MCF 10A (cell line): ENCODE measurements at regions not wholly inside any gene's neighbourhood (a gene's known extent, or its start where the extent isn't known, plus 50 kb on each side); places are given as distances from the start of the nearest gene placed in this dataset.
"Not testable (repeated sequence)": the region's sequence is repeated elsewhere in the genome, so short reads cannot be mapped to it uniquely, and the experiment has no call there.

Source experiments
- BruUV-seq: library from RNA; stranded (reverse); fragments of 400-500 nt; replicated peaks from 2 replicates; lab custom pipeline; 2021; lab: Mats Ljungman, UMichigan
- CTCF ChIA-PET: fragments of 300-600 bp; sonication (Branson Sonifier 250); formaldehyde crosslinking; extraction: SDS; loops from one replicate; lab custom pipeline; 2021; ENCODE audit warnings: antibody characterized with exemption, inconsistent platforms; lab: Yijun Ruan, JAX
- POLR2A ChIA-PET: fragments of 300-600, 350-650 bp; sonication (Branson Sonifier 250); formaldehyde crosslinking; extraction: SDS; loops from one replicate; lab custom pipeline; 2020; ENCODE audit warnings: antibody characterized with exemption, inconsistent platforms; lab: Yijun Ruan, JAX
- DNase-seq: peaks from one replicate; pipeline ENCODE4 v3.0.0-alpha.2; 2018; ENCODE audit not compliant: unreplicated experiment
- H3K27ac Mint-ChIP-seq: one replicate; pipeline ENCODE4 v1.8.0; 2022; ENCODE audit warnings: mild to moderate bottlenecking, low read depth, mixed read lengths; ENCODE audit not compliant: unreplicated experiment
- H3K27me3 Mint-ChIP-seq: one replicate; pipeline ENCODE4 v1.8.0; 2022; ENCODE audit warnings: mixed read lengths; ENCODE audit not compliant: insufficient read depth, unreplicated experiment
- H3K36me3 Mint-ChIP-seq: one replicate; pipeline ENCODE4 v1.8.0; 2022; ENCODE audit warnings: mild to moderate bottlenecking, moderate library complexity, mixed read lengths; ENCODE audit not compliant: insufficient read depth, unreplicated experiment
- H3K4me1 Mint-ChIP-seq: one replicate; pipeline ENCODE4 v1.8.0; 2022; ENCODE audit warnings: mixed read lengths; ENCODE audit not compliant: insufficient read depth, unreplicated experiment
- H3K4me3 Mint-ChIP-seq: one replicate; pipeline ENCODE4 v1.8.0; 2022; ENCODE audit warnings: mild to moderate bottlenecking, moderate library complexity, mixed read lengths; ENCODE audit not compliant: unreplicated experiment
- H3K9me3 Mint-ChIP-seq: one replicate; pipeline ENCODE4 v1.8.0; 2022; ENCODE audit warnings: mixed read lengths; ENCODE audit not compliant: unreplicated experiment
- CTCF ChIP-seq: fragments of 200-600 bp; IDR thresholded peaks from one replicate; pipeline ENCODE4 v1.8.0; 2022; ENCODE audit warnings: antibody characterized with exemption, mild to moderate bottlenecking; ENCODE audit not compliant: unreplicated experiment
- intact Hi-C: fragments of 100-400 bp; cut with micrococcal nuclease; formaldehyde crosslinking; loops from 2 replicates; pipeline ENCODE4 v1.14.1; 2022

- no peak overlapping the region for H3K4me3 Mint-ChIP-seq
- BruUV-seq, result no TSS peak
- POLR2A ChIA-PET, result no interaction called here
- no peaks in the 10 kb centered on the region for H3K9me3 Mint-ChIP-seq
- intact Hi-C loops, result no loop called here
- H3K36me3 Mint-ChIP-seq, result no peaks in the 10 kb centered on the region
- peak; percentile 41 for DNase-seq
- H3K27ac Mint-ChIP-seq, result no peak overlapping the region
- CTCF ChIA-PET, result interaction anchor here (0.7 to 2.2 kb wide), 6 partner anchors 8 to 247 kb away, joined by 3 to 12 read pairs (median 4); no protein-coding TSS in a partner anchor
- peak; percentile 13 for TF ChIP-seq CTCF
- peaks cover 41% of the 10 kb centered on the region for H3K27me3 Mint-ChIP-seq
- H3K4me1 Mint-ChIP-seq, result peaks cover 6% of the 10 kb centered on the region
These were observed 413.6 kb upstream of the ADAMTSL1 start for GRCh38 chr9:18060269-18060934.

GRCh38 chr9:18061332-18061731, 412.6 kb upstream of the ADAMTSL1 start:
- ChIA-PET POLR2A (no interaction called here), CTCF (interaction anchor here (0.7 to 2.2 kb wide), 7 partner anchors 9 to 444 kb away, joined by 3 to 12 read pairs (median 4); no protein-coding TSS in a partner anchor)
- TF ChIP-seq CTCF, result no peak
- Mint-ChIP-seq H3K4me3 (no peak overlapping the region), H3K27me3 (peaks cover 44% of the 10 kb centered on the region), H3K9me3 (no peaks in the 10 kb centered on the region), H3K27ac (no peak overlapping the region), H3K4me1 (peaks cover 6% of the 10 kb centered on the region), H3K36me3 (no peaks in the 10 kb centered on the region)
- intact Hi-C loops, result no loop called here
- no peak for DNase-seq
- BruUV-seq, result no TSS peak

GRCh38 chr9:18061856-18062255, 412.1 kb upstream of the ADAMTSL1 start:
- no TSS peak for BruUV-seq
- Mint-ChIP-seq H3K4me1 (peaks cover 6% of the 10 kb centered on the region), H3K9me3 (no peaks in the 10 kb centered on the region), H3K36me3 (no peaks in the 10 kb centered on the region), H3K4me3 (no peak overlapping the region), H3K27me3 (peaks cover 44% of the 10 kb centered on the region), H3K27ac (no peak overlapping the region)
- peak; percentile 11 for DNase-seq
- CTCF ChIA-PET, result interaction anchor here (0.9 to 2.2 kb wide), 5 partner anchors 9 to 445 kb away, joined by 3 to 12 read pairs (median 4); no protein-coding TSS in a partner anchor
- POLR2A ChIA-PET, result no interaction called here
- TF ChIP-seq CTCF, result no peak
- intact Hi-C loops, result no loop called here

- Mint-ChIP-seq H3K36me3 (no peaks in the 10 kb centered on the region), H3K27ac (no peak overlapping the region), H3K9me3 (no peaks in the 10 kb centered on the region), H3K27me3 (peaks cover 28% of the 10 kb centered on the region), H3K4me3 (no peak overlapping the region), H3K4me1 (peaks cover 4% of the 10 kb centered on the region)
- no peak for TF ChIP-seq CTCF
- no TSS peak for BruUV-seq
- ChIA-PET CTCF (interaction anchor here (0.6 to 0.9 kb wide), 2 partner anchors 35 to 894 kb away, joined by 3 to 4 read pairs; no protein-coding TSS in a partner anchor), POLR2A (no interaction called here)
- intact Hi-C loops, result no loop called here
- DNase-seq, result no peak
These were observed 410.0 kb upstream of the ADAMTSL1 start for GRCh38 chr9:18063856-18064390.

GRCh38 chr9:18066608-18067007, 407.3 kb upstream of the ADAMTSL1 start:
- H3K36me3 Mint-ChIP-seq, BruUV-seq, H3K4me3 Mint-ChIP-seq, H3K4me1 Mint-ChIP-seq, DNase-seq, CTCF ChIA-PET, H3K9me3 Mint-ChIP-seq, intact Hi-C loops, POLR2A ChIA-PET, H3K27ac Mint-ChIP-seq: not testable (repeated sequence)
- peaks cover 28% of the 10 kb centered on the region for H3K27me3 Mint-ChIP-seq
